Endothelial cell of umbilical vein (primary cell): ENCODE measurements at regions not wholly inside any gene's neighbourhood (a gene's known extent, or its start where the extent isn't known, plus 50 kb on each side); places are given as distances from the start of the nearest gene placed in this dataset.

ENCODE experiments used
- CTCF ChIP-seq, 2 donors: IDR thresholded peaks; 1 replicate in 1 of 2; 2 replicates in 1 of 2; pipeline ENCODE4 v1.5.1; 2011; ENCODE audit warnings: low read length in 2 of 2, mild to moderate bottlenecking in 2 of 2, moderate library complexity in 2 of 2, control low read depth in 1 of 2, inconsistent platforms in 1 of 2, low read depth in 1 of 2; ENCODE audit not compliant: insufficient read depth in 1 of 2; ENCODE audit errors: extremely low read depth in 1 of 2
- EZH2 ChIP-seq: IDR thresholded peaks from 2 replicates; pipeline ENCODE4 v1.6.1; 2012; ENCODE audit warnings: borderline replicate concordance, low read depth, mild to moderate bottlenecking, moderate library complexity, low read length, inconsistent platforms; ENCODE audit not compliant: severe bottlenecking
- GATA2 ChIP-seq: IDR thresholded peaks from 2 replicates; pipeline ENCODE4 v1.7.0; 2011; ENCODE audit warnings: low read depth, mild to moderate bottlenecking, moderate library complexity, mixed read lengths, low read length; ENCODE audit not compliant: insufficient read length, insufficient read depth
- MYC ChIP-seq: IDR thresholded peaks from one replicate; pipeline ENCODE4 v1.6.1; 2011; ENCODE audit warnings: mild to moderate bottlenecking, low read depth, low read length
- POLR2A ChIP-seq: IDR thresholded peaks from 2 replicates; pipeline ENCODE4 v1.6.1; 2012; ENCODE audit warnings: low read depth, mild to moderate bottlenecking, control low read depth, low read length

DNA sequence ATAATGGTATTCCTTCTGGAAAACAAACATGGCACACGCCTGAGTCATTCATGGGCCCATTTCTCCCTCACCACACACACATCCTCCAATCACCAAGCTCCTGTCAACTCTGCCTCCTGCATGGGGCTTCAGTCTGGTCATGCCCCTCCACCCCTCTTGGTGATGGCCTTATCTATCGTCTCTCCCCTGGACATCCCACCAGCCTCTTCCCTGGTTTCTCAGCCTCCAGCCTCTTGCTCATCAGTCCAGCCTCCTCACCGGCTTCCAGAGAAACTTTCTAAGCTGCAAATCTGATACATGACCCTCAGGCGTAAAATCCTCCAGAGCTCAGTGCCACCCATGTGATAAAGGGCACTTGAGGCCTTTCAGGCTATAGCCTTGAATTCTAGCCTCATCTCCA is 243.9 kb downstream of the FOXD2 start:
- no peak for TF ChIP-seq CTCF (IDR thresholded peaks at IDR 0.05; ENCODE audit: extremely low read depth in 1 of 2, insufficient read depth in 1 of 2, low read depth in 1 of 2, low read length in 2 of 2)
- TF ChIP-seq POLR2A = no peak
- no peak for TF ChIP-seq MYC
- TF ChIP-seq GATA2 = no peak
- TF ChIP-seq EZH2 = no peak
